ENCODE measurements at regions not wholly inside any gene's neighbourhood (a gene's known extent, or its start where the extent isn't known, plus 50 kb on each side); places are given as distances from the start of the nearest gene placed in this dataset.

- Histone ChIP-seq H3K4me3 (ENCODE audit: low read length) (no peak overlapping the region), H3K9me2 (replicated peaks; ENCODE audit: insufficient read depth, low read length) (no peaks in the 10 kb centered on the region), H3F3A (ENCODE audit: insufficient read depth, low read length) (no peaks in the 10 kb centered on the region), H3K4me1 (ENCODE audit: low read length) (no peaks in the 10 kb centered on the region), H2AFZ (ENCODE audit: low read length) (no peak overlapping the region), H3K4me2 (ENCODE audit: low read depth, low read length) (no peak overlapping the region), H3K27ac (ENCODE audit: low read length) (no peak overlapping the region), H3K9me3 (replicated peaks; ENCODE audit: insufficient read depth, low read length) (no peaks in the 10 kb centered on the region), H3K36me3 (replicated peaks; ENCODE audit: insufficient read depth, low read length) (no peaks in the 10 kb centered on the region), H3K9ac (ENCODE audit: low read length) (no peak overlapping the region), H3K27me3 (replicated peaks; ENCODE audit: insufficient read depth, low read length) (no peaks in the 10 kb centered on the region), H3K79me2 (ENCODE audit: low read length) (no peaks in the 10 kb centered on the region), H4K20me1 (ENCODE audit: insufficient read depth, low read length) (no peaks in the 10 kb centered on the region)
- no peak for DNase-seq
- no peak for TF ChIP-seq EZH2phosphoT487 (IDR thresholded peaks at IDR 0.05; ENCODE audit: low read length)
- TF ChIP-seq EZH2 (optimal IDR thresholded peaks at IDR 0.05; ENCODE audit: low read depth, low read length) = no peak
- no peak for TF ChIP-seq CTCF (IDR thresholded peaks at IDR 0.05; ENCODE audit: low read length)
These were observed 258.0 kb upstream of the SP4 start for GRCh38 chr7:21169667-21170580.

GRCh38 chr7:21172800-21173199 is 255.1 kb upstream of the SP4 start:
- no peaks in the 10 kb centered on the region for H3K9me2 ChIP-seq (replicated peaks; ENCODE audit: insufficient read depth, low read length)
- H3K27me3 ChIP-seq (replicated peaks; ENCODE audit: insufficient read depth, low read length) = no peaks in the 10 kb centered on the region
- DNase-seq = no peak
- no peak overlapping the region for H3K9ac ChIP-seq (ENCODE audit: low read length)
- H3K36me3 ChIP-seq (replicated peaks; ENCODE audit: insufficient read depth, low read length) = no peaks in the 10 kb centered on the region
- TF ChIP-seq CTCF (IDR thresholded peaks at IDR 0.05; ENCODE audit: low read length) = no peak
- TF ChIP-seq EZH2phosphoT487 (IDR thresholded peaks at IDR 0.05; ENCODE audit: low read length) = no peak
- TF ChIP-seq EZH2 (optimal IDR thresholded peaks at IDR 0.05; ENCODE audit: low read depth, low read length) = no peak
- no peak overlapping the region for H2AFZ ChIP-seq (ENCODE audit: low read length)
- no peak overlapping the region for H3K4me3 ChIP-seq (ENCODE audit: low read length)
- H3K9me3 ChIP-seq (replicated peaks; ENCODE audit: insufficient read depth, low read length) = no peaks in the 10 kb centered on the region
- no peak overlapping the region for H3K4me2 ChIP-seq (ENCODE audit: low read depth, low read length)
- H4K20me1 ChIP-seq (ENCODE audit: insufficient read depth, low read length) = no peaks in the 10 kb centered on the region
- no peak overlapping the region for H3K27ac ChIP-seq (ENCODE audit: low read length)
- no peaks in the 10 kb centered on the region for H3K4me1 ChIP-seq (ENCODE audit: low read length)
- no peaks in the 10 kb centered on the region for H3F3A ChIP-seq (ENCODE audit: insufficient read depth, low read length)
- no peaks in the 10 kb centered on the region for H3K79me2 ChIP-seq (ENCODE audit: low read length)

- no peak overlapping the region for H3K27ac ChIP-seq (ENCODE audit: low read length)
- TF ChIP-seq EZH2 (optimal IDR thresholded peaks at IDR 0.05; ENCODE audit: low read depth, low read length) (no peak), EZH2phosphoT487 (IDR thresholded peaks at IDR 0.05; ENCODE audit: low read length) (no peak), CTCF (IDR thresholded peaks at IDR 0.05; ENCODE audit: low read length) (no peak)
- no peaks in the 10 kb centered on the region for H3K36me3 ChIP-seq (replicated peaks; ENCODE audit: insufficient read depth, low read length)
- H4K20me1 ChIP-seq (ENCODE audit: insufficient read depth, low read length) = no peaks in the 10 kb centered on the region
- no peaks in the 10 kb centered on the region for H3K9me3 ChIP-seq (replicated peaks; ENCODE audit: insufficient read depth, low read length)
- H3K79me2 ChIP-seq (ENCODE audit: low read length) = no peaks in the 10 kb centered on the region
- no peaks in the 10 kb centered on the region for H3K9me2 ChIP-seq (replicated peaks; ENCODE audit: insufficient read depth, low read length)
- H3K4me3 ChIP-seq (ENCODE audit: low read length) = no peak overlapping the region
- H3K4me1 ChIP-seq (ENCODE audit: low read length) = no peaks in the 10 kb centered on the region
- H2AFZ ChIP-seq (ENCODE audit: low read length) = no peak overlapping the region
- no peak overlapping the region for H3K9ac ChIP-seq (ENCODE audit: low read length)
- H3K4me2 ChIP-seq (ENCODE audit: low read depth, low read length) = no peak overlapping the region
- no peaks in the 10 kb centered on the region for H3F3A ChIP-seq (ENCODE audit: insufficient read depth, low read length)
- DNase-seq = no peak
- H3K27me3 ChIP-seq (replicated peaks; ENCODE audit: insufficient read depth, low read length) = no peaks in the 10 kb centered on the region
These were observed 254.4 kb upstream of the SP4 start for GRCh38 chr7:21173436-21173835.

All from MM.1S (cell line).